ENCODE measurements at regions not wholly inside any gene's neighbourhood (a gene's known extent, or its start where the extent isn't known, plus 50 kb on each side); places are given as distances from the start of the nearest gene placed in this dataset.

- no peak for DNase-seq
Measured at GRCh38 chr7:124489082-124489819, 276.3 kb downstream of the GPR37 start.

- no peak for DNase-seq
Measured at GRCh38 chr7:124482229-124482628, 283.4 kb downstream of the GPR37 start.

GRCh38 chr7:124480821-124481290 is 284.7 kb downstream of the GPR37 start:
- DNase-seq = no peak

GRCh38 chr7:124480036-124480820 is 285.4 kb downstream of the GPR37 start:
- no peak for DNase-seq

GRCh38 chr7:124462249-124462648 is 303.3 kb downstream of the GPR37 start:
- DNase-seq = no peak

- DNase-seq = no peak
Measured at GRCh38 chr7:124460555-124460954, 305.0 kb downstream of the GPR37 start.

- DNase-seq = no peak
Measured at GRCh38 chr7:124460056-124460450, 305.5 kb downstream of the GPR37 start.

GRCh38 chr7:124459101-124460055 is 306.2 kb downstream of the GPR37 start:
- DNase-seq = no peak

GRCh38 chr7:124457841-124458240 is 307.8 kb downstream of the GPR37 start:
- DNase-seq = no peak

- DNase-seq = no peak
Measured at GRCh38 chr7:124456286-124456685, 309.3 kb downstream of the GPR37 start.

GRCh38 chr7:124452186-124452585 is 313.4 kb downstream of the GPR37 start:
- no peak for DNase-seq

GRCh38 chr7:124449896-124450295 is 315.7 kb downstream of the GPR37 start:
- DNase-seq = no peak

- DNase-seq = no peak
Measured at GRCh38 chr7:124444696-124445480, 320.7 kb downstream of the GPR37 start.

GRCh38 chr7:124443762-124444161 is 321.8 kb downstream of the GPR37 start:
- no peak for DNase-seq

GRCh38 chr7:124440081-124440480 is 325.5 kb downstream of the GPR37 start:
- no peak for DNase-seq

- no peak for DNase-seq
Measured at GRCh38 chr7:124432009-124432578, 333.5 kb downstream of the GPR37 start.

GRCh38 chr7:124429923-124430322 is 335.7 kb downstream of the GPR37 start:
- peak; percentile 49 for DNase-seq

GRCh38 chr7:124428781-124429180 is 336.8 kb downstream of the GPR37 start:
- peak; percentile 30 for DNase-seq

GRCh38 chr7:124426621-124427020 is 339.0 kb downstream of the GPR37 start:
- DNase-seq = no peak

- DNase-seq = no peak
Measured at GRCh38 chr7:124423863-124424262, 341.7 kb downstream of the GPR37 start.

GRCh38 chr7:124422081-124422480 is 343.5 kb downstream of the GPR37 start:
- no peak for DNase-seq

- no peak for DNase-seq
Measured at GRCh38 chr7:124420367-124420766, 345.2 kb downstream of the GPR37 start.
